HG03457 (cell line): ENCODE measurements at regions not wholly inside any gene's neighbourhood (a gene's known extent, or its start where the extent isn't known, plus 50 kb on each side); places are given as distances from the start of the nearest gene placed in this dataset.

Experiments
- ATAC-seq: cut with Tn5 transposase; IDR thresholded peaks from one replicate; pipeline ENCODE4 v1.9.1; 2021; ENCODE audit warnings: moderate number of reproducible peaks; ENCODE audit not compliant: unreplicated experiment

GRCh38 chr5:92904021-92904420 is 677.0 kb downstream of the NR2F1-AS1 start:
- ATAC-seq: no peak

DNA sequence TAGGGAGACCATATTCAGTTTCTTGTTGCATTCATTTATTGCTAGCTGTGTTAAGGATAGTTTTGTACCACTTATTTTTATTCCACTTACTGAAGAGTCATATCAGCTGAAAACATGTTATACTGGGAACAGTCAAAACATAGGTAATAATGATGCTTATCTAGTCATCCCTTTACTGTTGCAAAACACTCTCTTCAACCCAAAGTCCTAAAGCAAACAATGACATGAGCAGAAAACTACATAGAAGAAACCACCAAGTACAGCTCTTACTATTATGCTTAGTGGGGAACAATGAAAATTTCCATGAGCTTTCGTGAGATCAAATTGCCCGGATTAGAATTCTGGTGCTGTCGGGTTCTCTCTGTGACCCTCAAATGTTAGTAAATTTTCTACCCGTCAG is 681.4 kb downstream of the NR2F1-AS1 start:
- ATAC-seq: no peak

DNA sequence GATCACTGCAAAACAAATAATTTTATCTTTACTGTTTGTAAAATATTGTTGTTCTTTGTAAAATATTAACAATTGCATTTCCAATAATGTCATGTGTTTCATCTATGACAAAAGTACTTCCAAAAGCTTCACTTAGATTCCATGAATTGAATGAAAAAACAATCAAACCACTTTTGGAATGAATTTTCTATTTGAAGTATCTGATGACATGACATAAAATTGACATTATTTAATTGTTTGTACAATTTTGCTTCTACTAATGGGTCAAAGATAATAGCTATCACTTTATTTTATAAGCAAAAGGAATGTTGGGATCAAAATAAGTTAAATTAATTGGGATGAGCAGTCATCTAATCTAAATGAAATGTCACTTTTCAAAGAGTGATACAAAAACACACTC is 684.3 kb downstream of the NR2F1-AS1 start:
- no peak for ATAC-seq

GRCh38 chr5:92890841-92891244 is 690.2 kb downstream of the NR2F1-AS1 start:
- no peak for ATAC-seq

DNA sequence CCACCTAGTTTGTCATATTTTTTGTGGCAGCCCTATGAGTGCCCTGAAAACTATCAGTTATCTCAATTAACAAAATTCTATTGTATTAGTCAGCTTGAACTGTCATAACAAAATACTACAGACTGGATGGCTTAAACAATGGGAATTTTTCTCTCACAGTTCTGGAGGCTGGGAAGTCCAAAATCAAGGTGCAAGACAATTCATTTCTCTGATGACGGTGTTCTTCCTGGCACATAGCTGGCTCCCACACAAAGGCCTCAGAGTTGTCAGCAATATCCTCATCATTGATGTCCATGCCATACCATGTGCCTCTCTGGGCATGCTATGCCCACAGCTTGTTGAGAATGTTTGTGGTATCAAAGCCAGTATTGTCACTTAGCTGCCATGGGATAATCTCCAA is 691.9 kb downstream of the NR2F1-AS1 start:
- no peak for ATAC-seq

DNA sequence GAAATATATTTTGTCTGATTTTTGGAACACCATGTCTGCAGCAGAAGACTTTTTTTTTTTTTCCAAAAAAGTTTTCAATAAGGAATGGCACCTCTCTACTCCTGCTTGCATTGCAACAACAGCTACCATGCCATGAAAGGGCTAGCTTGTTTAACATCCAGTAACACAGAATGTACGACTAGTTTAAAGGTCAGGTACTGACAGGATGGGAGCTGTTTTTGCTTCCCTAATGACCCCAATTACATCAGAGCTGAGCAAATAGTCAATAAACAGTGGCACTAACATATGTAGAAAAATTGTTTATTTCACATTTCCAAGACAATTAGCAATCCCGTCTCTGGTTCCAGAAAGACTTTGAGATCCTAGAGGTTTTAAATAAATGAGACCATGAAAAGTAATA is 693.8 kb downstream of the NR2F1-AS1 start:
- no peak for ATAC-seq

DNA sequence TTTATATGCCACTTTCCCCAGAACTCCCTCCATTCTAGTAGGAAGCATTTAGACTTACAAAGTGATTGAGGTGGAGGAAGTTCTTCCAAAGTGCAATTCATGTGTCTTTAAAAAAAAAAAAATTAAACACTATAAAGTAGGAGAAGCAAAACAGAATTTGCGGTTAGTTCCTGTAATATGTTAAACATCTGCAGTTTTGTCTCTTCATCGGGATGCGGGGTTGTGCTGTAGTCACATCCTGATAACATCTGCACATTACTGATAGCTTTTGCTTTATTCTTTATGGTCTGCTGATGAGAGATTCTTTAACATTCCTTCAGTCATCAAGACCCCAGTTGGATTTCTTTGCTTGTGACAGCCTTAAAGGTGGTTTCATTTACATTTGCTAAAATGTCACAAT is 694.3 kb downstream of the NR2F1-AS1 start:
- no peak for ATAC-seq

- ATAC-seq: no peak
Measured at GRCh38 chr5:92885950-92886349, 695.1 kb downstream of the NR2F1-AS1 start.

DNA sequence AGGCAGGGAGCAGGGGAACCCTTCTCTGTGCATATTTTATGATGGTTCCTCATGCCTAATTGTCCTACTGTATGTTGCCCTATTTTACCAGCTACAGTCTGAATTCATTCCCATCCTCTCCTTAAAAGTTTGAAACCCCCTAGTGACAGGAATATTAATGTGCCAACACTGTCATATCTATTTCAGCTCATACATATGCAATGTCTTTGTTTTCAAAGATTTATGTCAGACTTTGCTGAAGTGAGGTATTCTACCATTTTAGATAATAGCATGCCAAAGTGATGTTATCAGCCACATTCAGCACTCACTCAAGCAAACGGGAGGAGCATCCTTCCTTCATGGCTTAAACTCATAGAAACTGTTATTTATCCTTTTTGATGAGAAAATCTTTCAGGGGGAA is 696.5 kb downstream of the NR2F1-AS1 start:
- ATAC-seq: no peak

DNA sequence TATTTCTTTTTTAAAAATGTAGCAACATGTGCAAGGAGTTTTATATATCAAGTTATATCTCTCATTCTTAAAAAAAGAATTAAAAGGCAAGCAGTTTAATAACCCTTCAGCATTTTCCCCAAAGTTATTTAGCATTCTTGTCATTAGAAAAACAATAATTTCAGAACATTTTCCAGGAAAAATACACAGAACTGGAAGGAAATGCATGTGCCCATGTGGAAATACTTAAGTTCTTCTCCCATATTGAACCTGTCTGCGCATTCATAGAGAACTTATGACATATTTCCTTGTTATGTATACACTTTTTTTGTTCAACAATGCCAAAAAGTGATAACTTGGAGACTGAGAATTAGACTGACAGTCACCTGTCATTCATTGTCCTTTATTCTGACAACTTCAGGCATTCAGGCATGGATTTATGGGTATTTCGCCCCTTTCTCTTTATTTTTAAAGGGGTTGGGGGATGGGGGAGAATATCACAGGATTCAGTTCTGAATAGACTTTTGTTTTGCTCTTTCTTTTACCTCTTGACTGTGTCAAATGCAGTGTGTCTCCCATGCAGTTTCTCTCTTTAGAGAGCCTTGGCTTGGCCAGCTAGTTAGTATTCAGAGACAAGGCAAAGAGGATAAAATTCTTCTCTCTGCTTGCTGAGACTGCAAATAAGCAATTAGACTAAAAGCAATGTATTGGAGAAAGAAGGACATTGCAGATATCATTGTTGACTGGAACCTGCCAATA is 701.0 kb downstream of the NR2F1-AS1 start:
- ATAC-seq: no peak

DNA sequence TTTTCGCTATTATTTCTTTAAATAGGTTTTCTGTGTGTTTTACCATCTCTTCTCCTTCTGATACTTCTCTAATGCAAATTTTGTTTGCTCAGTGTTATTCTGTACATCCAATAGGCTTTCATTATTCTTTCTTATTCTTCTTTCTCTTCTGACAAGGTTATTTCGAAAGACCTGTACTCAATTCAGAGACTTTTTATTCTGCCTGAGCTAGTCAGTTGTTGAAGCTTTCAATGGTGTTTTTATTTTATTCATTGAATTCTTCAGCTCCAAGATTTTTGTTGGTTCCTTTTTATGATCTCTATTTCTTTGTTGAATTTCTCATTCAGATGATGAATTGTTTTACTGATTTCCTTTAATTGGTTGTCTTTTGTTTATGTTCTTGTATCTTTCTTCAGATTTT is 706.2 kb downstream of the NR2F1-AS1 start:
- no peak for ATAC-seq

DNA sequence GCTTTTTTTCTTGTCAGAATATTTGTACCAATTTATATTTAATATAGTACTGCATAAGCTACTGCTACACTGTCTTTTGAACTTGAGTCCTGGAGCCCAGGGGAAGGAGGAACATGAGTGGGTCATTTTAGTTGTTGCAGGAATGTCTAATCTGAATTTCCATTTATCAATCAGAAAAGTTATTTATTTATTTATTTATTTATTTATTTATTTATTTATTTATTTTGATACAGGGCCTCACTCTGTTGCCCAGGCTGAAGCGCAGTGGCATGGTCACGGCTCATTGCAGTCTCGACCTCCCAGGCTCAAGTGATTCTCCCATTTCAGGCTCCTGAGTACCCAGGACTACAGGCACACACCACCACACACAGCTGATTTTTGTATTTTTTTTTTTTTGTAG is 712.6 kb downstream of the NR2F1-AS1 start:
- no peak for ATAC-seq

DNA sequence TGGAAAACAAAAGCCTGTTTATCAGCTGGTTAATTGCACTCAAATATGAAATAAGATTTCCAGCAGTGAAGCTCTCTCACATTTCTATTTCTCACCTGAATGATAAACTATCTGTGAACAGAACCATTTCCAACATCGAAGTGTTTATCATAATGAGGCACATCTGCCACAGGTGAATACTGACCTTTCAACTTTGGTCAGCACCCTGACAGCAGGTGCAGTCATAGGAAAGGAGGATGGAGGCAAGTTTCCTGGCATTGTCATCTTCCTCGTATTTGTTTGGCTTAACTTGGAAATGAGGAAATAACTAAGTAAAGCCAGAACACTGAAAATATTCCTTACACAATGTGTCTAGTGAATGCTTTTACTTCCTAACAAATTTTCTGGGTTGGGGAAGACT is 716.4 kb downstream of the NR2F1-AS1 start:
- no peak for ATAC-seq

DNA sequence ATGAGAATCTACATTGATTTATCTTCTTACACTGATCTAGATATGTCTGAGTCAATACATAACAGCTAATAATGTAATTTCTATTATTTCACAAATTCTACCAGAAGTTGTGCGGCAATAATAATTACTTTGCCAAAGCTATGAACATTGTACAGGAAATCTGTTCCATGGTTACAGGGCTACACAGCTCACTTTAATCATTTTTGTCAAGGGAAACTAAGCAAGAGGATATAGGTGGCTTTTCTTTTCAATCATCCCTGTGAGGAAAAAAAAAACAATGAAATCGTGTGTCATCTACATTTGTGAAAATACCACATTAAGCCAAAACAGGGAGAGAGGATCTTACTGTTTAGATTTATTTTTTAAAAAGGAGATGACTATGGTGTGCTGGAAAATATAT is 717.4 kb downstream of the NR2F1-AS1 start:
- no peak for ATAC-seq

DNA sequence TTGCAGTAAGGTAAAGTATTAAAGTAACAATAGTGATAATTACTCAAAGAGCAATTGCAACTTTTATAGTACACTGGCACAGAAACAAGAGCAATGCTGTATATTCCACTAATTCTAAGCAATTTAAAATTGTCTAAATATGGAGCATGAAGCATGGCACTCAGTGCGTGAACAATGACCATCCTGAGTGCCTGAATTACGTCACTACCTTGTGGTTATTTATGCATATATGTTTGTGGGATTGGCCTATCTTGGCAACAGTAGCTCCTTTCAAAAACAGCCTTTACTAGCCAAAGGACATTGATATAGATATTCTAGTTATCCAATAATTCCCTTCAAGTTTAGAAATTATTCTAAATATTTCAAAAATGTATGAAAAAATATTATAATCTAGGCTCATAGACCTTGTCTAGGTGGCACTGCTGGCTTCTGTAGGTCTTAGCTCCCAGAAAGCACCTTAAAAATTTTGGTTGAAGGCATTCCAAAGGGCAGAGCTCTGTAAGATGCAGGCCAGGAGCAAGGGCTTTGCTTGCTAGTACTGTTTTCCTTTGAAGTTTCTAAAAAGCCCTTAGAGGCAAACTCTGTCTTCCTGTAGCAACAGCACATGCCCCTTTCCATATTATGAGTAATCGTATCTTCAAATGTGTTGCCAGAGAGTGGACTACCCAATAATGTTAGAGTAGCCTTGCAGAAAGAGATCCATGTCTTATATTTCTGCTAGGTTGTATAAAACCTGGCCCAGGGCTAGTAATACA is 719.3 kb downstream of the NR2F1-AS1 start:
- no peak for ATAC-seq

GRCh38 chr5:92860061-92860460 is 721.0 kb downstream of the NR2F1-AS1 start:
- ATAC-seq: no peak

GRCh38 chr5:92852219-92852618 is 728.8 kb downstream of the NR2F1-AS1 start:
- no peak for ATAC-seq

DNA sequence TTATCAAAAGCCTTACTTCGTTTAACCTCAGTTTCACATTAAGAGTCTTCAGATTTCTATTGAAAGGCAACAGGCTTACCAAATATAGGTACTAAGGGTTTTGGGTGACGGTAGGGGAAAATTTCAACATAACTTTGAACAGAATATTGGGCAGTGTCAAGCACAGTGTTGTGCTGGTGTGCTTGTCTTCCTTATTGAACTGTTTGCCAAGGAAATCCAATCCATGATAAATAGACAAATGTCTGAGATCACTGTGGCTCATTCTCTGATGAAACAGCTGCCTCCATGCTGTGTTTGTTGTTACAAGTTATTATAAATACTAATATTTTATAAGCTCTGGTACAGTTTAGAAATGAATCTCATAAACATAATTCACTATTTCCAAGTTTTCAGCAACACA is 730.1 kb downstream of the NR2F1-AS1 start:
- no peak for ATAC-seq

DNA sequence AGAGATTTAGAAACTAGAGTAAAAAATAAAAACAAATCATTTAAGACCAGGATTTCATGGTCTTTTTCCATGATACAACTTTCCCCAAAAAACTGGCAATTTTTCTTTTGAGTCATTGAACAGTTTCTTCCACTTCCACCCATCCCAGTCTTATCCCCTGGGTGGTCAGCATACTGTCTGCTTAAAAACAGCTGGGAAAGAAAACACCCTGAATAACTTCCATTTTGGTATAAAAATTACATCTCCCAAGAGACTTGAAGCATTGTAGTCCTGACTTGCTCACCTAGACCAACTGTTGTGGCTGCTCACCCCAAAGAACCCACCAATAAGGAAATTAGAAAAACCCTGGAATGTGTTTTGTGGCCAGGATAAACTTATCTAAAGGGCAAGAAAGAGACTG is 731.3 kb downstream of the NR2F1-AS1 start:
- no peak for ATAC-seq

DNA sequence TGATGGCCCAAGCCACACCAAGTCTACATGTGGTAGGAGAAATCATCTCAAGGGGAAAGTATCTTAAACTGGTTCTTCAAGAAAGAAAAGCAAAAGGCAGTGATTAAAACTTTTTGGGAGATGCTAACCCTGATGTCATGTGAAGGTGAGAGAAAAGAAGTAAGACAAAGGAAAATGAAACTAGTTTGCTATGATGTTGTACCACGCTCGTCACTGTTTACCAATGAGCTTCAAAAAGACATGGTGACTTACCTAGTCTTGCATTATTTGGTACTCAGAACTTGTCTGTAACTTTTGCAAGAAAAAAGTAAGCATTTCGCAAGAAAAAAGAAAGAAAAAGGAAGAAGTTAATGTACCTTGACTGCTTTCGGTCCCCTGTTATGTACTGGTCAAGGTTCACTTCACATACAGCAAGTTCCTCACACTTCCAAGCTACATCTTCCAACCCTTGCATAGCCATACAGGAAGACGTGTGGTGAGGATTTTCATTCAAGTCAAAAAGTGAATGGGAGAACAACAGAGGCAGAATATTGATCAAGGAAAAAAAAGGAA is 739.3 kb downstream of the NR2F1-AS1 start:
- no peak for ATAC-seq

DNA sequence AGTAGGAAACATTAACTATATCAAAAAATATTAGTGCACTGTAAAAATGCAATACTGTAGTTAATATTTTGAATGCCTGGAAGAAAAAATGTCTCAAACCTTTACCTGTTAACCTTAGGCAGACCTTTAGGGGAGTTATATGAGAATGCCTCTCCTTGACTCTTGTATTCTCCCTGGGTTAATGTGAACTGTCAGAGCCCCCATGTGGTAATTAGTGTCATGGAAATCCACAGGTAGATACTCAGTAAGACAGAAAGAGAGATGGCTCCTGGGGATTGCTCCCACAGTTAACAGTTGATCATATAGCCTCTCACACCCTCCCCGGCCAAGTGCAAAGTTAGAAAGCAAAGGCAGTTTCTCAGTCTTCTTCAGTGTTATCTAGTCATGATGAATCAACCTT is 742.8 kb downstream of the NR2F1-AS1 start:
- ATAC-seq: no peak
